ENCODE measurements at regions not wholly inside any gene's neighbourhood (a gene's known extent, or its start where the extent isn't known, plus 50 kb on each side); places are given as distances from the start of the nearest gene placed in this dataset.

GRCh38 chr3:194003114-194004057, 132.6 kb upstream of the HES1 start:
- Histone ChIP-seq H3K36me3 (ENCODE audit: control insufficient read depth, insufficient read depth, low read length) (no peaks in the 10 kb centered on the region), H3K4me3 (ENCODE audit: extremely low read depth, insufficient read depth, low read length, poor library complexity, severe bottlenecking) (peak overlapping the region; percentile 22), H3K27ac (ENCODE audit: low read depth, low read length, severe bottlenecking) (peak overlapping the region; percentile 96), H3K9me3 (ENCODE audit: control insufficient read depth, low read length) (no peaks in the 10 kb centered on the region), H3K4me1 (ENCODE audit: control insufficient read depth, insufficient read depth, low read length, poor library complexity, severe bottlenecking) (peaks cover 42% of the 10 kb centered on the region)
- WGBS, 2 experiments (ENCODE audit: insufficient coverage in 2 of 2) = 11% methylated on average over 43 to 46 of the region's 58 CpGs

GRCh38 chr3:194005930-194006501, 129.9 kb upstream of the HES1 start:
- H3K4me3 ChIP-seq (ENCODE audit: extremely low read depth, insufficient read depth, low read length, poor library complexity, severe bottlenecking) = no peak overlapping the region
- peaks cover 57% of the 10 kb centered on the region for H3K4me1 ChIP-seq (ENCODE audit: control insufficient read depth, insufficient read depth, low read length, poor library complexity, severe bottlenecking)
- no peaks in the 10 kb centered on the region for H3K9me3 ChIP-seq (ENCODE audit: control insufficient read depth, low read length)
- no peaks in the 10 kb centered on the region for H3K36me3 ChIP-seq (ENCODE audit: control insufficient read depth, insufficient read depth, low read length)
- H3K27ac ChIP-seq (ENCODE audit: low read depth, low read length, severe bottlenecking) = no peak overlapping the region
- 15 to 34% methylated on average over 2 to 3 of the region's 4 CpGs for WGBS, 2 experiments (ENCODE audit: insufficient coverage in 2 of 2)

GRCh38 chr3:194007592-194008337, 128.2 kb upstream of the HES1 start:
- Histone ChIP-seq H3K36me3 (ENCODE audit: control insufficient read depth, insufficient read depth, low read length) (no peaks in the 10 kb centered on the region), H3K4me3 (ENCODE audit: extremely low read depth, insufficient read depth, low read length, poor library complexity, severe bottlenecking) (no peak overlapping the region), H3K27ac (ENCODE audit: low read depth, low read length, severe bottlenecking) (no peak overlapping the region), H3K9me3 (ENCODE audit: control insufficient read depth, low read length) (no peaks in the 10 kb centered on the region), H3K4me1 (ENCODE audit: control insufficient read depth, insufficient read depth, low read length, poor library complexity, severe bottlenecking) (peaks cover 49% of the 10 kb centered on the region)
- WGBS, 2 experiments (ENCODE audit: insufficient coverage in 2 of 2) = 92 to 94% methylated on average over 9 to 10 of the region's 13 CpGs

- Histone ChIP-seq H3K36me3 (ENCODE audit: control insufficient read depth, insufficient read depth, low read length) (no peaks in the 10 kb centered on the region), H3K27ac (ENCODE audit: low read depth, low read length, severe bottlenecking) (peak overlapping the region; percentile 29), H3K4me3 (ENCODE audit: extremely low read depth, insufficient read depth, low read length, poor library complexity, severe bottlenecking) (no peak overlapping the region), H3K9me3 (ENCODE audit: control insufficient read depth, low read length) (no peaks in the 10 kb centered on the region), H3K4me1 (ENCODE audit: control insufficient read depth, insufficient read depth, low read length, poor library complexity, severe bottlenecking) (peaks cover 36% of the 10 kb centered on the region)
- 41 to 50% methylated on average over 1 to 2 of the region's 5 CpGs for WGBS, 2 experiments (ENCODE audit: insufficient coverage in 2 of 2)
These were observed 126.9 kb upstream of the HES1 start for GRCh38 chr3:194009019-194009418.

- H3K36me3 ChIP-seq (ENCODE audit: control insufficient read depth, insufficient read depth, low read length) = no peaks in the 10 kb centered on the region
- H3K9me3 ChIP-seq (ENCODE audit: control insufficient read depth, low read length) = no peaks in the 10 kb centered on the region
- H3K27ac ChIP-seq (ENCODE audit: low read depth, low read length, severe bottlenecking) = no peak overlapping the region
- peaks cover 26% of the 10 kb centered on the region for H3K4me1 ChIP-seq (ENCODE audit: control insufficient read depth, insufficient read depth, low read length, poor library complexity, severe bottlenecking)
- 58 to 98% methylated on average over 2 to 3 of the region's 4 CpGs for WGBS, 2 experiments (ENCODE audit: insufficient coverage in 2 of 2)
- no peak overlapping the region for H3K4me3 ChIP-seq (ENCODE audit: extremely low read depth, insufficient read depth, low read length, poor library complexity, severe bottlenecking)
These were observed 125.9 kb upstream of the HES1 start for GRCh38 chr3:194009892-194010533.

GRCh38 chr3:194011807-194012206, 124.1 kb upstream of the HES1 start:
- WGBS, 2 experiments (ENCODE audit: insufficient coverage in 2 of 2) = no CpG with 5 or more reads among the region's 3 CpGs
- Histone ChIP-seq H3K9me3 (ENCODE audit: control insufficient read depth, low read length) (no peaks in the 10 kb centered on the region), H3K36me3 (ENCODE audit: control insufficient read depth, insufficient read depth, low read length) (no peaks in the 10 kb centered on the region), H3K4me1 (ENCODE audit: control insufficient read depth, insufficient read depth, low read length, poor library complexity, severe bottlenecking) (peaks cover 14% of the 10 kb centered on the region), H3K4me3 (ENCODE audit: extremely low read depth, insufficient read depth, low read length, poor library complexity, severe bottlenecking) (no peak overlapping the region), H3K27ac (ENCODE audit: low read depth, low read length, severe bottlenecking) (no peak overlapping the region)

GRCh38 chr3:194013928-194014327, 122.0 kb upstream of the HES1 start:
- Histone ChIP-seq H3K9me3 (ENCODE audit: control insufficient read depth, low read length) (no peaks in the 10 kb centered on the region), H3K4me1 (ENCODE audit: control insufficient read depth, insufficient read depth, low read length, poor library complexity, severe bottlenecking) (peaks cover 13% of the 10 kb centered on the region), H3K36me3 (ENCODE audit: control insufficient read depth, insufficient read depth, low read length) (no peaks in the 10 kb centered on the region), H3K27ac (ENCODE audit: low read depth, low read length, severe bottlenecking) (no peak overlapping the region), H3K4me3 (ENCODE audit: extremely low read depth, insufficient read depth, low read length, poor library complexity, severe bottlenecking) (no peak overlapping the region)
- WGBS, 2 experiments (ENCODE audit: insufficient coverage in 2 of 2) = 98 to 100% methylated on average over 1 to 4 of the region's 4 CpGs

GRCh38 chr3:194014756-194015155, 121.2 kb upstream of the HES1 start:
- no peak overlapping the region for H3K27ac ChIP-seq (ENCODE audit: low read depth, low read length, severe bottlenecking)
- H3K36me3 ChIP-seq (ENCODE audit: control insufficient read depth, insufficient read depth, low read length) = no peaks in the 10 kb centered on the region
- peaks cover 5% of the 10 kb centered on the region for H3K4me1 ChIP-seq (ENCODE audit: control insufficient read depth, insufficient read depth, low read length, poor library complexity, severe bottlenecking)
- H3K4me3 ChIP-seq (ENCODE audit: extremely low read depth, insufficient read depth, low read length, poor library complexity, severe bottlenecking) = no peak overlapping the region
- no peaks in the 10 kb centered on the region for H3K9me3 ChIP-seq (ENCODE audit: control insufficient read depth, low read length)
- WGBS, 2 experiments (ENCODE audit: insufficient coverage in 2 of 2) = 91 to 92% methylated on average over 3 to 4 of the region's 4 CpGs

- no peak overlapping the region for H3K27ac ChIP-seq (ENCODE audit: low read depth, low read length, severe bottlenecking)
- WGBS, 2 experiments (ENCODE audit: insufficient coverage in 2 of 2) = 86 to 96% methylated on average over 6 to 9 of the region's 10 CpGs
These were observed 116.4 kb upstream of the HES1 start for GRCh38 chr3:194019398-194020165.

GRCh38 chr3:194022052-194022451, 113.9 kb upstream of the HES1 start:
- Histone ChIP-seq H3K9me3 (ENCODE audit: control insufficient read depth, low read length) (no peaks in the 10 kb centered on the region), H3K27ac (ENCODE audit: low read depth, low read length, severe bottlenecking) (no peak overlapping the region), H3K4me1 (ENCODE audit: control insufficient read depth, insufficient read depth, low read length, poor library complexity, severe bottlenecking) (no peaks in the 10 kb centered on the region), H3K36me3 (ENCODE audit: control insufficient read depth, insufficient read depth, low read length) (no peaks in the 10 kb centered on the region), H3K4me3 (ENCODE audit: extremely low read depth, insufficient read depth, low read length, poor library complexity, severe bottlenecking) (no peak overlapping the region)
- no CpG with 5 or more reads among the region's 2 CpGs for WGBS, 2 experiments (ENCODE audit: insufficient coverage in 2 of 2)

More at GRCh38 chr3:194019398-194020165, 116.4 kb upstream of the HES1 start:
- Histone ChIP-seq H3K36me3 (ENCODE audit: control insufficient read depth, insufficient read depth, low read length) (no peaks in the 10 kb centered on the region), H3K4me1 (ENCODE audit: control insufficient read depth, insufficient read depth, low read length, poor library complexity, severe bottlenecking) (no peaks in the 10 kb centered on the region), H3K4me3 (ENCODE audit: extremely low read depth, insufficient read depth, low read length, poor library complexity, severe bottlenecking) (no peak overlapping the region), H3K9me3 (ENCODE audit: control insufficient read depth, low read length) (no peaks in the 10 kb centered on the region)

Data from mesodermal cell (in vitro differentiated cells).